Muscle of leg (tissue), 3 donors: ENCODE measurements at regions not wholly inside any gene's neighbourhood (a gene's known extent, or its start where the extent isn't known, plus 50 kb on each side); places are given as distances from the start of the nearest gene placed in this dataset.

Experiments
- DNase-seq: peaks from one replicate; pipeline ENCODE4 v3.0.0; 2013
- H3K27ac ChIP-seq: one replicate; pipeline ENCODE4 v1.5.1; 2013; ENCODE audit warnings: mild to moderate bottlenecking, low read length, control low read depth
- H3K27me3 ChIP-seq: one replicate; pipeline ENCODE4 v1.6.1; 2013; ENCODE audit warnings: low read length; ENCODE audit not compliant: control insufficient read depth, insufficient read depth
- H3K36me3 ChIP-seq: one replicate; pipeline ENCODE4 v1.6.1; 2013; ENCODE audit warnings: low read length; ENCODE audit not compliant: control insufficient read depth, insufficient read depth
- H3K4me1 ChIP-seq: one replicate; pipeline ENCODE4 v1.6.1; 2013; ENCODE audit warnings: low read length; ENCODE audit not compliant: control insufficient read depth, insufficient read depth
- H3K4me3 ChIP-seq: one replicate; pipeline ENCODE4 v1.5.1; 2013; ENCODE audit warnings: low read length, control low read depth
- H3K9me3 ChIP-seq: replicated peaks from 2 replicates; pipeline ENCODE4 v1.6.1; 2013; ENCODE audit warnings: low read depth, low read length; ENCODE audit not compliant: control insufficient read depth
- WGBS: methylation state at CpG from one replicate; pipeline ENCODE4 v1.1.5; 2013; ENCODE audit warnings: missing lambda C conversion rate; ENCODE audit not compliant: insufficient coverage; 5-methylcytosine and 5-hydroxymethylcytosine counted together

- Histone ChIP-seq H3K36me3 (no peaks in the 10 kb centered on the region), H3K4me1 (no peaks in the 10 kb centered on the region), H3K4me3 (no peak overlapping the region), H3K9me3 (no peaks in the 10 kb centered on the region), H3K27ac (no peak overlapping the region), H3K27me3 (no peaks in the 10 kb centered on the region)
- WGBS = no CpG with 5 or more reads among the region's 1 CpG
- DNase-seq = no peak
Observed at GRCh38 chr16:64408699-64409098, 713.2 kb downstream of the CDH11 start.

GRCh38 chr16:64406770-64407181 is 715.1 kb downstream of the CDH11 start:
- H3K4me1 ChIP-seq = no peaks in the 10 kb centered on the region
- no peaks in the 10 kb centered on the region for H3K9me3 ChIP-seq
- 39% methylated on average over 4 of the region's 4 CpGs for WGBS
- H3K36me3 ChIP-seq = no peaks in the 10 kb centered on the region
- H3K27me3 ChIP-seq = no peaks in the 10 kb centered on the region
- DNase-seq = no peak
- H3K27ac ChIP-seq = no peak overlapping the region
- H3K4me3 ChIP-seq = no peak overlapping the region

GRCh38 chr16:64403352-64403751 is 718.5 kb downstream of the CDH11 start:
- Histone ChIP-seq H3K4me3 (no peak overlapping the region), H3K9me3 (no peaks in the 10 kb centered on the region), H3K36me3 (no peaks in the 10 kb centered on the region), H3K27ac (no peak overlapping the region), H3K4me1 (no peaks in the 10 kb centered on the region), H3K27me3 (no peaks in the 10 kb centered on the region)
- WGBS = no CpG with 5 or more reads among the region's 1 CpG
- no peak for DNase-seq

GRCh38 chr16:64398793-64399192 is 723.1 kb downstream of the CDH11 start:
- Histone ChIP-seq H3K36me3 (no peaks in the 10 kb centered on the region), H3K4me3 (no peak overlapping the region), H3K27ac (no peak overlapping the region), H3K27me3 (no peaks in the 10 kb centered on the region), H3K9me3 (no peaks in the 10 kb centered on the region), H3K4me1 (no peaks in the 10 kb centered on the region)
- no peak for DNase-seq
- no CpG with 5 or more reads among the region's 5 CpGs for WGBS

DNA sequence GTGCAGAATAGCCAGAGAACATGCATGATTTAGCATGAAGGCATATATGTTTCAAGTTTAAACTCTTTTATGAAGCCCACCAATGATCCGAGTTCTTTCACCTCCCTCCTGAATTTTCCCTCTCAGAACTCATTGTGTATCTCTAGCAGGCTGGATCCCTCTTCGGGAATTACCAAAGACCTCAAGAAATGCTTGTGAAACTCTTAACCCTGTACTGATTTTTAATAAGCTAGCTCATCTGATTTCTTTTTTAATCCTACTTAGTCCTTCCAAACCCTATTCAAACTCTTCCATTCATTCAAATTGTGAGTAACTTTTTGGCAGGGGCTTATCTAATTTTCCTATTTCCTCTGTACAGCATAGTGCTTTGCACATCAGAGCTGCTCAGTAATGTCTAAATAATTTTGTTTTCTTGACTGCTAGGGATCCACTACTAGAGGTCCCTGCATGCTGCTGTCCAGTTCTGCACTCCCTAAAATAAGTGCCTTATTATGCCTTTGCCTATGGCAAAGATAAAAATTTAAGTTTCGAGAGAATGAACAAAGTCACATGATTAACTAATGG is 723.8 kb downstream of the CDH11 start:
- DNase-seq = peak; percentile 78
- no peak overlapping the region for H3K4me3 ChIP-seq
- no peaks in the 10 kb centered on the region for H3K36me3 ChIP-seq
- no peak overlapping the region for H3K27ac ChIP-seq
- H3K9me3 ChIP-seq = no peaks in the 10 kb centered on the region
- no peaks in the 10 kb centered on the region for H3K27me3 ChIP-seq
- H3K4me1 ChIP-seq = no peaks in the 10 kb centered on the region
- WGBS = 27% methylated on average over 2 of the region's 3 CpGs

GRCh38 chr16:64397042-64397441 is 724.8 kb downstream of the CDH11 start:
- Histone ChIP-seq H3K9me3 (no peaks in the 10 kb centered on the region), H3K4me1 (no peaks in the 10 kb centered on the region), H3K27me3 (no peaks in the 10 kb centered on the region), H3K36me3 (no peaks in the 10 kb centered on the region), H3K27ac (no peak overlapping the region), H3K4me3 (no peak overlapping the region)
- WGBS = no CpG with 5 or more reads among the region's 3 CpGs
- DNase-seq = no peak

DNA sequence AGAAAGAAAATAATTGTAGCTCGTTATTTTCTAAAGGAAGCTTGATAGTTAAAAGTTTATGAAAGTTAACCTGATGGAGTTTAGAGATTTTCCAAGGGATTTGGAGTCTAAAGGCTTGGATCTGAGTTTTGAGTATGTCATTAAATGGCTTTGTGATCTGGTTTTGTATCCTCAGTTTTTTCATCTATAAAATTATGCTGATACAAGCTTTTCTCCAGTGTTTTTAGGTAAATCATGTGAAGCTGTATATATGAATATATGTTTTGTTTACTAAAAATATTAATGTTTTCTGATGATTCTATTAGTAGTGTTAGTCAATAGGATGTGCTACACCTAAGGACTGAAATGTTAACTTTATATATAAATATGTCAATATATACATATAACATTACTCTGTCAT is 727.8 kb downstream of the CDH11 start:
- no peak overlapping the region for H3K4me3 ChIP-seq
- no peaks in the 10 kb centered on the region for H3K9me3 ChIP-seq
- DNase-seq = no peak
- no peaks in the 10 kb centered on the region for H3K27me3 ChIP-seq
- no peak overlapping the region for H3K27ac ChIP-seq
- no peaks in the 10 kb centered on the region for H3K36me3 ChIP-seq
- 100% methylated on average over 1 of the region's 1 CpG for WGBS
- H3K4me1 ChIP-seq = no peaks in the 10 kb centered on the region

GRCh38 chr16:64392456-64392855 is 729.4 kb downstream of the CDH11 start:
- H3K27ac ChIP-seq = no peak overlapping the region
- no peaks in the 10 kb centered on the region for H3K27me3 ChIP-seq
- WGBS = no CpG with 5 or more reads among the region's 1 CpG
- no peaks in the 10 kb centered on the region for H3K9me3 ChIP-seq
- DNase-seq = peak; percentile 18
- no peaks in the 10 kb centered on the region for H3K36me3 ChIP-seq
- no peaks in the 10 kb centered on the region for H3K4me1 ChIP-seq
- H3K4me3 ChIP-seq = no peak overlapping the region

DNA sequence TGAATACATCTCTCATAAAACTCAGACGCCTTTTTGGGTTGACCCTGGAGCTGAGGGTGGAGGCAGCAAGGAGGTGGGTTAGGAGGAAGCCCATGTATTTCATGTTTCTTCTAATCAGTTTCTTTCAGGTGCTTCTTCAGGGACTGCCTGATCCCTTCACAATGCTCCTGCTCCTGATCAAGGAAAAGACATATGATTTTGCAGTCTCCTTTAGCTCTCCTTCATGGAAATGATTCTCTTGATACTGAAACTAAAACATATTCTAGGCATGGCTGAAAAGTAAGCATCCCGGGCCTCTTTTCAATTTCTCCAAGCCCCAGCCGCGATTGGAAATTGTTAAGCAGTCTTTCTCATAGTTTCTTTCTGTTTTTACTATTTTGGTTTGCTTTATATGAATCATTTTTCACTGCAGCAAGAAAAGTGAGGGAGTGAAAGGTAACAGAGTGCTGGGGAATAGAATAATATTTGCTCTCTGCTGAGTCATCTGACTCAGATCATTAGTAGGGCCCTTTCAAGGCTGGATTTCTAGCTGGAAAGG is 730.7 kb downstream of the CDH11 start:
- Histone ChIP-seq H3K4me1 (no peaks in the 10 kb centered on the region), H3K36me3 (no peaks in the 10 kb centered on the region), H3K27me3 (no peaks in the 10 kb centered on the region), H3K4me3 (no peak overlapping the region), H3K27ac (peak overlapping the region; percentile 36), H3K9me3 (no peaks in the 10 kb centered on the region)
- 40% methylated on average over 1 of the region's 4 CpGs for WGBS
- DNase-seq = peak; percentile 57

- H3K27ac ChIP-seq = no peak overlapping the region
- no CpG with 5 or more reads among the region's 4 CpGs for WGBS
Observed at GRCh38 chr16:64390102-64390501, 731.8 kb downstream of the CDH11 start.

DNA sequence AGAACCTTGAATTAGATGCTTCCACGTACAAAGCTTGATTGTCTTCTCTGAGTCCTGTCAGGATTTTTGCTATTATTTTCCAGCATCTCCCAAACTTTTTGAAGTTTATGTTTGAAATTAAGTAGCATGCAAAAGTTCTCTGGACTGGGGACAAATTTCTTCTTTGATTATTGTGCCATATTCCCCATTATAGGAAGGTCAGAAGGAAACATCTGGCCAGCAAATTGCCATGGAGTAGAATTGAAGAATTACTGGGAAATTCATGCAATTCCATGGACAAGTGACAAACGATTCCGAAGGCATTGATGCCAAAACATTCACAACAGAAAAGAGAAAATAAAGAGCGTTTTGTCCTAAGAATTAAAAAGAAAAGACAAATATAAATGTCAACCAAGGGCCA is 737.2 kb downstream of the CDH11 start:
- Histone ChIP-seq H3K27me3 (no peaks in the 10 kb centered on the region), H3K9me3 (peaks cover 7% of the 10 kb centered on the region), H3K4me3 (no peak overlapping the region), H3K4me1 (peaks cover 2% of the 10 kb centered on the region), H3K36me3 (no peaks in the 10 kb centered on the region), H3K27ac (no peak overlapping the region)
- no CpG with 5 or more reads among the region's 4 CpGs for WGBS
- DNase-seq = peak; percentile 74

More at GRCh38 chr16:64390102-64390501, 731.8 kb downstream of the CDH11 start:
- Histone ChIP-seq H3K36me3 (no peaks in the 10 kb centered on the region), H3K4me1 (no peaks in the 10 kb centered on the region), H3K4me3 (no peak overlapping the region), H3K9me3 (no peaks in the 10 kb centered on the region), H3K27me3 (no peaks in the 10 kb centered on the region)
- DNase-seq = peak; percentile 6
